ENCODE measurements at regions not wholly inside any gene's neighbourhood (a gene's known extent, or its start where the extent isn't known, plus 50 kb on each side); places are given as distances from the start of the nearest gene placed in this dataset.

- DNase-seq (no peak), FAIRE-seq (no peak)
- H3K27me3 ChIP-seq (ENCODE audit: control insufficient read depth in 3 of 3, insufficient read depth in 3 of 3, low read length in 3 of 3) = no peaks in the 10 kb centered on the region
- H3K4me3 ChIP-seq (ENCODE audit: low read depth in 1 of 3, low read length in 3 of 3) = no peak overlapping the region
- WGBS, 3 donors = 48 to 75% (median 71%) methylated on average over 1 of the region's 1 CpG
- H3K9me3 ChIP-seq (ENCODE audit: control insufficient read depth in 2 of 2, insufficient read depth in 1 of 2, low read depth in 1 of 2, low read length in 1 of 2) = no peaks in the 10 kb centered on the region
- H3K4me1 ChIP-seq (ENCODE audit: control insufficient read depth in 3 of 3, insufficient read depth in 2 of 3, low read depth in 1 of 3, low read length in 2 of 3) = no peaks in the 10 kb centered on the region
- no peak overlapping the region for H3K27ac ChIP-seq (ENCODE audit: low read depth in 1 of 3, low read length in 2 of 3)
- no peaks in the 10 kb centered on the region for H3K36me3 ChIP-seq (ENCODE audit: control insufficient read depth in 3 of 3, insufficient read depth in 2 of 3, low read depth in 1 of 3, low read length in 3 of 3)
Observed at GRCh38 chr3:36305929-36306520, 74.3 kb upstream of the STAC start.

- FAIRE-seq = no peak
- H3K27ac ChIP-seq (ENCODE audit: low read depth in 1 of 3, low read length in 2 of 3) = no peak overlapping the region
Observed at GRCh38 chr3:36309092-36309491, 71.2 kb upstream of the STAC start.

GRCh38 chr3:36312351-36312750 lies 68.0 kb upstream of the STAC start:
- Histone ChIP-seq H3K4me3 (ENCODE audit: low read depth in 1 of 3, low read length in 3 of 3) (no peak overlapping the region), H3K36me3 (ENCODE audit: control insufficient read depth in 3 of 3, insufficient read depth in 2 of 3, low read depth in 1 of 3, low read length in 3 of 3) (no peaks in the 10 kb centered on the region), H3K27ac (ENCODE audit: low read depth in 1 of 3, low read length in 2 of 3) (no peak overlapping the region), H3K4me1 (ENCODE audit: control insufficient read depth in 3 of 3, insufficient read depth in 2 of 3, low read depth in 1 of 3, low read length in 2 of 3) (no peaks in the 10 kb centered on the region), H3K27me3 (ENCODE audit: control insufficient read depth in 3 of 3, insufficient read depth in 3 of 3, low read length in 3 of 3) (no peaks in the 10 kb centered on the region), H3K9me3 (ENCODE audit: control insufficient read depth in 2 of 2, insufficient read depth in 1 of 2, low read depth in 1 of 2, low read length in 1 of 2) (peaks cover 0 to 4% of the 10 kb centered on the region in 2 donors)
- no peak for DNase-seq
- no peak for FAIRE-seq

More at GRCh38 chr3:36309092-36309491, 71.2 kb upstream of the STAC start:
- no peak for DNase-seq
- Histone ChIP-seq H3K4me3 (ENCODE audit: low read depth in 1 of 3, low read length in 3 of 3) (no peak overlapping the region), H3K36me3 (ENCODE audit: control insufficient read depth in 3 of 3, insufficient read depth in 2 of 3, low read depth in 1 of 3, low read length in 3 of 3) (no peaks in the 10 kb centered on the region), H3K9me3 (ENCODE audit: control insufficient read depth in 2 of 2, insufficient read depth in 1 of 2, low read depth in 1 of 2, low read length in 1 of 2) (no peaks in the 10 kb centered on the region), H3K4me1 (ENCODE audit: control insufficient read depth in 3 of 3, insufficient read depth in 2 of 3, low read depth in 1 of 3, low read length in 2 of 3) (no peaks in the 10 kb centered on the region), H3K27me3 (ENCODE audit: control insufficient read depth in 3 of 3, insufficient read depth in 3 of 3, low read length in 3 of 3) (no peaks in the 10 kb centered on the region)
- WGBS, 3 donors = 75 to 78% (median 78%) methylated on average over 1 of the region's 1 CpG

- H3K4me1 ChIP-seq (ENCODE audit: control insufficient read depth in 3 of 3, insufficient read depth in 2 of 3, low read depth in 1 of 3, low read length in 2 of 3) = no peaks in the 10 kb centered on the region
- FAIRE-seq = no peak
- H3K9me3 ChIP-seq (ENCODE audit: control insufficient read depth in 2 of 2, insufficient read depth in 1 of 2, low read depth in 1 of 2, low read length in 1 of 2) = peaks cover 0 to 4% of the 10 kb centered on the region in 2 donors
- WGBS, 3 donors = 60 to 79% (median 60%) methylated on average over 3 of the region's 3 CpGs
- H3K27me3 ChIP-seq (ENCODE audit: control insufficient read depth in 3 of 3, insufficient read depth in 3 of 3, low read length in 3 of 3) = no peaks in the 10 kb centered on the region
- H3K4me3 ChIP-seq (ENCODE audit: low read depth in 1 of 3, low read length in 3 of 3) = no peak overlapping the region
- DNase-seq = no peak
- H3K36me3 ChIP-seq (ENCODE audit: control insufficient read depth in 3 of 3, insufficient read depth in 2 of 3, low read depth in 1 of 3, low read length in 3 of 3) = no peaks in the 10 kb centered on the region
- no peak overlapping the region for H3K27ac ChIP-seq (ENCODE audit: low read depth in 1 of 3, low read length in 2 of 3)
Observed at GRCh38 chr3:36317915-36318314, 62.4 kb upstream of the STAC start.

GRCh38 chr3:36318621-36319200 lies 61.6 kb upstream of the STAC start:
- WGBS, 3 donors = 60 to 65% (median 60%) methylated on average over 3 of the region's 3 CpGs
- Histone ChIP-seq H3K9me3 (ENCODE audit: control insufficient read depth in 2 of 2, insufficient read depth in 1 of 2, low read depth in 1 of 2, low read length in 1 of 2) (peaks cover 0 to 4% of the 10 kb centered on the region in 2 donors), H3K27ac (ENCODE audit: low read depth in 1 of 3, low read length in 2 of 3) (no peak overlapping the region), H3K4me3 (ENCODE audit: low read depth in 1 of 3, low read length in 3 of 3) (no peak overlapping the region), H3K27me3 (ENCODE audit: control insufficient read depth in 3 of 3, insufficient read depth in 3 of 3, low read length in 3 of 3) (no peaks in the 10 kb centered on the region), H3K36me3 (ENCODE audit: control insufficient read depth in 3 of 3, insufficient read depth in 2 of 3, low read depth in 1 of 3, low read length in 3 of 3) (no peaks in the 10 kb centered on the region), H3K4me1 (ENCODE audit: control insufficient read depth in 3 of 3, insufficient read depth in 2 of 3, low read depth in 1 of 3, low read length in 2 of 3) (no peaks in the 10 kb centered on the region)
- DNase-seq (no peak), FAIRE-seq (no peak)

- no peak overlapping the region for H3K27ac ChIP-seq (ENCODE audit: low read depth in 1 of 3, low read length in 2 of 3)
- H3K36me3 ChIP-seq (ENCODE audit: control insufficient read depth in 3 of 3, insufficient read depth in 2 of 3, low read depth in 1 of 3, low read length in 3 of 3) = no peaks in the 10 kb centered on the region
- 53 to 71% (median 58%) methylated on average over 1 of the region's 1 CpG for WGBS, 3 donors
- no peaks in the 10 kb centered on the region for H3K4me1 ChIP-seq (ENCODE audit: control insufficient read depth in 3 of 3, insufficient read depth in 2 of 3, low read depth in 1 of 3, low read length in 2 of 3)
- H3K4me3 ChIP-seq (ENCODE audit: low read depth in 1 of 3, low read length in 3 of 3) = no peak overlapping the region
- peaks cover 0 to 4% of the 10 kb centered on the region in 2 donors for H3K9me3 ChIP-seq (ENCODE audit: control insufficient read depth in 2 of 2, insufficient read depth in 1 of 2, low read depth in 1 of 2, low read length in 1 of 2)
- no peaks in the 10 kb centered on the region for H3K27me3 ChIP-seq (ENCODE audit: control insufficient read depth in 3 of 3, insufficient read depth in 3 of 3, low read length in 3 of 3)
- no peak for DNase-seq
- no peak for FAIRE-seq
Observed at GRCh38 chr3:36319680-36320079, 60.6 kb upstream of the STAC start.

Data from small intestine (tissue), 7 donors.